Ovary (tissue), 3 donors: ENCODE measurements at regions not wholly inside any gene's neighbourhood (a gene's known extent, or its start where the extent isn't known, plus 50 kb on each side); places are given as distances from the start of the nearest gene placed in this dataset.

Experiments
- CTCF ChIP-seq, 3 donors: fragments of 450-650 bp in 2 of 3; fragments of 200-600 bp in 1 of 3; IDR thresholded peaks; one replicate each; pipeline versions ENCODE4 v1.5.1 to v1.8.0; 2016 to 2022; ENCODE audit warnings: antibody characterized with exemption in 3 of 3, mild to moderate bottlenecking in 1 of 3
- POLR2A ChIP-seq: fragments of 450-650 bp; IDR thresholded peaks from one replicate; pipeline ENCODE4 v1.6.1; 2017; ENCODE audit warnings: antibody characterized with exemption, mild to moderate bottlenecking, moderate library complexity
- donor health status: DM: no; HTN: no; CAD: no.

- TF ChIP-seq POLR2A = no peak
- TF ChIP-seq CTCF (IDR thresholded peaks at IDR 0.05) = no peak
Observed at GRCh38 chr13:78030341-78030896, 111.8 kb upstream of the EDNRB start.
